Stomach (tissue), 4 donors: ENCODE measurements at regions not wholly inside any gene's neighbourhood (a gene's known extent, or its start where the extent isn't known, plus 50 kb on each side); places are given as distances from the start of the nearest gene placed in this dataset.

Experiments used
- CTCF ChIP-seq, 7 experiments: fragments of 450-650 bp in 4 of 7; fragments of 200-600 bp in 3 of 7; sonication (generic) in 3 of 7; IDR thresholded peaks; one replicate each; pipeline ENCODE4 v1.5.1; 2016 to 2019; ENCODE audit warnings: antibody characterized with exemption in 7 of 7, control low read depth in 2 of 7, mild to moderate bottlenecking in 1 of 7
- EP300 ChIP-seq: sonication (generic); formaldehyde crosslinking; IDR thresholded peaks from one replicate; pipeline ENCODE4 v1.6.1; 2017; ENCODE audit warnings: antibody characterized with exemption
- POLR2A ChIP-seq, 4 donors: fragments of 450-650 bp; IDR thresholded peaks; one replicate each; pipeline ENCODE4 v1.6.1; 2016; ENCODE audit warnings: antibody characterized with exemption in 4 of 4, control low read depth in 2 of 4, mild to moderate bottlenecking in 1 of 4, moderate library complexity in 1 of 4

GRCh38 chr15:19944261-19944888, 597.2 kb downstream of the GOLGA6L6 start:
- TF ChIP-seq POLR2A (IDR thresholded peaks at IDR 0.05): no peak
- TF ChIP-seq CTCF (IDR thresholded peaks at IDR 0.05): no peak
- TF ChIP-seq EP300: no peak
